ENCODE measurements at regions not wholly inside any gene's neighbourhood (a gene's known extent, or its start where the extent isn't known, plus 50 kb on each side); places are given as distances from the start of the nearest gene placed in this dataset.

DNA sequence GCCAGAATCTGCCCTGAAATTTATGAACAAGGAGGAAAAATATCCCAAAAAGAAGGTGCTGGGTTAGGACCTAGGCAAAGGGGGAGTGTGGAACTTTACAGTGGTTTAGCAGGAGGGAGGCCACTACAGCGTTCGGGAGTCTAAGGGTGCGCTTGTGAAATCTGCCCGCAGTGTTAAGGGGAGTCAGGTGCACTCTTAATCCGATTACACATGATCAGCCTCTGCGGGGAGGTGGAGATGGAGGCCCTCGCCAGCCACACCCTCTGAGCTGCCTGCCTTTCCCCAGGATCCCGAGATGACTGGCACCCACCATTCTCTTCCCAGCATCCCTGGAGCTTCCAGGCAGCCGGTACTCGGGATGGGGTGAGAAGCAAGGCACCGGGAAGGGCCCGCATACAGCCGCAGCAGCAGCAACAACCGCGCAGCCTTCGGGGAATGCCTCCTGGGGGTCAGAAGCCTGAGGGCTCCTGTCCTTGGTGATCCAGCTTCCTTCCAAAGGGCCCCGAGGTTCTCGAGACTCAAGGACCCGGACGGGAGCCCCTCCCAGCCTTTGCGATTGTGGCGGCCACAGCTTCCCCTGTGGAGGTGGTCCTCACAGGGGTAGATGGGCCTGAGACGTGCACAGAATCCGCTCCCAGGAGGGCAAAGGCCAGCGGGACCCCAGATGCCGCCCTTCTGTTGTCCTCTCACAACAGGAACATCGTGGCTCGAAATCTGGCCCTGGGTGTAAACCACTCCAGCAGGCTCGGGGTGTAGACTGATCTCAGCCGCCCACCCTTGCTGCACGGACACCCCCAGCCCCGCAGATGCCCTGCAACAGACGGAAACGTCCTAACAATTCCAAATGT lies 57.3 kb upstream of the CST7 start:
- Histone ChIP-seq H3K4me3 (no peak overlapping the region), H3K9me3 (no peaks in the 10 kb centered on the region), H3K27ac (no peak overlapping the region), H3K27me3 (no peaks in the 10 kb centered on the region), H3K4me1 (no peaks in the 10 kb centered on the region), H3K9ac (ENCODE audit: low read depth in 2 of 2, low read length in 2 of 2) (no peak overlapping the region), H3K36me3 (no peaks in the 10 kb centered on the region)
- TF ChIP-seq, protein P1, sequence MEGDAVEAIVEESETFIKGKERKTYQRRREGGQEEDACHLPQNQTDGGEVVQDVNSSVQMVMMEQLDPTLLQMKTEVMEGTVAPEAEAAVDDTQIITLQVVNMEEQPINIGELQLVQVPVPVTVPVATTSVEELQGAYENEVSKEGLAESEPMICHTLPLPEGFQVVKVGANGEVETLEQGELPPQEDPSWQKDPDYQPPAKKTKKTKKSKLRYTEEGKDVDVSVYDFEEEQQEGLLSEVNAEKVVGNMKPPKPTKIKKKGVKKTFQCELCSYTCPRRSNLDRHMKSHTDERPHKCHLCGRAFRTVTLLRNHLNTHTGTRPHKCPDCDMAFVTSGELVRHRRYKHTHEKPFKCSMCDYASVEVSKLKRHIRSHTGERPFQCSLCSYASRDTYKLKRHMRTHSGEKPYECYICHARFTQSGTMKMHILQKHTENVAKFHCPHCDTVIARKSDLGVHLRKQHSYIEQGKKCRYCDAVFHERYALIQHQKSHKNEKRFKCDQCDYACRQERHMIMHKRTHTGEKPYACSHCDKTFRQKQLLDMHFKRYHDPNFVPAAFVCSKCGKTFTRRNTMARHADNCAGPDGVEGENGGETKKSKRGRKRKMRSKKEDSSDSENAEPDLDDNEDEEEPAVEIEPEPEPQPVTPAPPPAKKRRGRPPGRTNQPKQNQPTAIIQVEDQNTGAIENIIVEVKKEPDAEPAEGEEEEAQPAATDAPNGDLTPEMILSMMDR (IDR thresholded peaks at IDR 0.05): no peak
- intact Hi-C loops (cut with DNase I): no loop called here
- peak; percentile 14 for DNase-seq

GRCh38 chr20:24892522-24892921 lies 56.5 kb upstream of the CST7 start:
- no peak overlapping the region for H3K9ac ChIP-seq (ENCODE audit: low read depth in 2 of 2, low read length in 2 of 2)
- DNase-seq: peak; percentile 12
- H3K4me3 ChIP-seq: no peak overlapping the region
- H3K36me3 ChIP-seq: no peaks in the 10 kb centered on the region
- no peaks in the 10 kb centered on the region for H3K4me1 ChIP-seq
- TF ChIP-seq, protein P1 (IDR thresholded peaks at IDR 0.05): no peak
- no peak overlapping the region for H3K27ac ChIP-seq
- intact Hi-C loops (cut with DNase I): no loop called here
- no peaks in the 10 kb centered on the region for H3K9me3 ChIP-seq
- H3K27me3 ChIP-seq: no peaks in the 10 kb centered on the region

GRCh38 chr20:24892931-24893330 lies 56.1 kb upstream of the CST7 start:
- intact Hi-C loops (cut with DNase I): no loop called here
- no peak for DNase-seq
- H3K4me1 ChIP-seq: no peaks in the 10 kb centered on the region
- H3K9ac ChIP-seq (ENCODE audit: low read depth in 2 of 2, low read length in 2 of 2): no peak overlapping the region
- H3K27ac ChIP-seq: no peak overlapping the region
- TF ChIP-seq, protein P1 (IDR thresholded peaks at IDR 0.05): no peak
- no peak overlapping the region for H3K4me3 ChIP-seq
- H3K9me3 ChIP-seq: no peaks in the 10 kb centered on the region
- no peaks in the 10 kb centered on the region for H3K27me3 ChIP-seq
- H3K36me3 ChIP-seq: no peaks in the 10 kb centered on the region

DNA sequence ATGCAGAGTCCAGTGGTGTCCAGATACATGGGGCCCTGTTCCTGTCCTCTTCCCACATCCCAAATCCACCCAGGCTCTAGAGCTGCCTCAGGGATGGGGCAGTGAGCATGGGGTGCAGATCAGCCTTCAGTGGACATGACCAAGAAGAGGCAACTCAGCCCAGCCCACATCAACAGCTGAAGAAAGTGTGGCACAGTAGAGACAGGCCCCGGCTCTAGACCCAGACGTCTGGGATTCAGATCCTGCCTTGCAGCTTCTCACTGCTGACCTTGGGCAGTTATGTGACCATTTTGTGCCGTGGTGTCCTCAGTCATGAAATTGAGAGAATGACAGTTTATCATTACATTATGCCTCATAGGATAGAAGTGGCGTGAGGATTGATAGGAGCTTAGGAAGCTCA lies 54.6 kb upstream of the CST7 start:
- TF ChIP-seq, protein P1 (IDR thresholded peaks at IDR 0.05): no peak
- H3K4me1 ChIP-seq: no peaks in the 10 kb centered on the region
- H3K36me3 ChIP-seq: no peaks in the 10 kb centered on the region
- no peak overlapping the region for H3K4me3 ChIP-seq
- no peak overlapping the region for H3K27ac ChIP-seq
- H3K27me3 ChIP-seq: no peaks in the 10 kb centered on the region
- no peak for DNase-seq
- no peak overlapping the region for H3K9ac ChIP-seq (ENCODE audit: low read depth in 2 of 2, low read length in 2 of 2)
- H3K9me3 ChIP-seq: no peaks in the 10 kb centered on the region
- intact Hi-C loops (cut with DNase I): no loop called here

- H3K9me3 ChIP-seq: no peaks in the 10 kb centered on the region
- TF ChIP-seq, protein P1 (IDR thresholded peaks at IDR 0.05): no peak
- DNase-seq: no peak
- no peaks in the 10 kb centered on the region for H3K27me3 ChIP-seq
- no peaks in the 10 kb centered on the region for H3K36me3 ChIP-seq
- H3K27ac ChIP-seq: no peak overlapping the region
- no peak overlapping the region for H3K4me3 ChIP-seq
- no peak overlapping the region for H3K9ac ChIP-seq (ENCODE audit: low read depth in 2 of 2, low read length in 2 of 2)
- no peaks in the 10 kb centered on the region for H3K4me1 ChIP-seq
- intact Hi-C loops (cut with DNase I): no loop called here
Measured at GRCh38 chr20:24894967-24895366, 54.1 kb upstream of the CST7 start.
